ENCODE measurements at regions not wholly inside any gene's neighbourhood (a gene's known extent, or its start where the extent isn't known, plus 50 kb on each side); places are given as distances from the start of the nearest gene placed in this dataset.

DNA sequence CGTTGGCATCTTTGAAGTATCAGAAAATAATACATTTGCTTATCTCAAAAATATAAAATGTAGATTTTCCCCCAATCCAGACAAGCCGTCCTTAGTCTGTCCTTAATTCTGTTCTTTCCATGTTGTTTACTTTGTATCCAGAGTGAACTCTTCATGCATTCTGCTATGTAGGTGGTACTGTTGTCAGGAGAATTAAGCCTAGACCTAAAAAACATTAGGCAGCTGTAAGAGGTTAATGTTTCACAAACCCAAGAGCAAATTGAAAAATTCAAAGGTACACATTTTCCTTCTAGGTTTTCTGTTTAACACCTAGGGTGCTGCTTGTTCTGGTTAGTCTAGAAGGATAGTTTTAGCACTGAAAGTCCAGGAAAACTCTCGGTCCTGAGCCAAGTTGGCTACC is 426.4 kb downstream of the QKI start:
- DNase-seq (ENCODE audit: missing footprints) (no peak), ATAC-seq (no peak)
- intact Hi-C loops (cut with DNase I): no loop called here

DNA sequence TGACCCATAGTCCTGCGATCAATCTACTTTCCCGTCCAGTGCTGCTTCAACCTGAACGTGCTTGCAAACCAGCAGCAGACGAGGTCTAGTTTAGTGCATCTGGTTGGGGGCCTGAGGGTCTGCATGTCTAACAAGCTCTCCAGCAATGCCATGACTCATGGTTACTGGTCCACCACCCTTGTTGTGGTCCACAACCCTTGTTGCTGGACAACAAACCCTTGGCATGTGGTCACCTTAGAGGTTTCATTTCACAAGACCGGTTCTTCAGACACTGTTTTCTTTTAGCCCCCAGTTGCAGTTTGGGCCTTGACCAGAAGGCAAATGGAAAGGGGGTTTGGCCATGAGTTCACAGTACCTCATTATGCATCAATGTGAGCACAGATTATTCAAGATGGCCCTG is 424.8 kb downstream of the QKI start:
- intact Hi-C loops (cut with DNase I): loop anchor here (5.0 kb wide), 1 partner anchor 268 kb away; no protein-coding TSS in a partner anchor
- ATAC-seq (no peak), DNase-seq (ENCODE audit: missing footprints) (no peak)

DNA sequence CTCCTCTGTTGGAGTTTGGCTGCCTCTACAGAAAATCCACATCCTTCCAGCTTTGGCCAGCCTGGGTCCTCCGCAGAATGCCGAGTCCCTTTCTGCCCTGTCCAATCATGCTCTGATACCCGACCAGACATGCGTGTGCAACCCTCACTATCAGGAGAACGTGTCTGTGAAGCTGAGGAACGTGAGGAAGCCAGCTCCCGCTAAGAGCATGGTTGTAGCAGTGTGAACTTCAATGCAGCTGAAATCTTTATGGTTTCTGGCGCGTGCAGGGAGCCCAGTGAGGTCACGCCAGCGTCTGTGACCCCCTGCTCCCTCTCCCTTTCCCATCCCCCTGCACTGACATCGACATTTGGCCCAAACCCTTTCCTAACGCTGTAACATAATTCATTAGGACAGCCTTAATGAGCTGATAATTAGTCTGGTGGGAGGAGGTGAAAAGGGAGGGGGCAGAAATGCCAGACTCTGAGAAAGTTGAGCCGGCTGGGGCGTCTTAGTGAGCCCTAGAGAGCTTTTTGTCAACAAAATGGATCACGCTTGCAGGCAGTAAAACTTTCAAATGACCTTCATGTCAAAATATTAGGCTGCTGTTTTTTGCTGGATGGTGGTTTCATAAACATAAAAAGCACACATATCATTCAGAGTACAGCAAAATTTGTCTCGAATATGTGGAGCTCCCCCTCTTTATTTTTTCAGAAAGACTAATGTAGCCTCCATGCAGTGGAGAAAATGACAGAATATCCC is 423.3 kb downstream of the QKI start:
- DNase-seq (ENCODE audit: missing footprints): no peak

DNA sequence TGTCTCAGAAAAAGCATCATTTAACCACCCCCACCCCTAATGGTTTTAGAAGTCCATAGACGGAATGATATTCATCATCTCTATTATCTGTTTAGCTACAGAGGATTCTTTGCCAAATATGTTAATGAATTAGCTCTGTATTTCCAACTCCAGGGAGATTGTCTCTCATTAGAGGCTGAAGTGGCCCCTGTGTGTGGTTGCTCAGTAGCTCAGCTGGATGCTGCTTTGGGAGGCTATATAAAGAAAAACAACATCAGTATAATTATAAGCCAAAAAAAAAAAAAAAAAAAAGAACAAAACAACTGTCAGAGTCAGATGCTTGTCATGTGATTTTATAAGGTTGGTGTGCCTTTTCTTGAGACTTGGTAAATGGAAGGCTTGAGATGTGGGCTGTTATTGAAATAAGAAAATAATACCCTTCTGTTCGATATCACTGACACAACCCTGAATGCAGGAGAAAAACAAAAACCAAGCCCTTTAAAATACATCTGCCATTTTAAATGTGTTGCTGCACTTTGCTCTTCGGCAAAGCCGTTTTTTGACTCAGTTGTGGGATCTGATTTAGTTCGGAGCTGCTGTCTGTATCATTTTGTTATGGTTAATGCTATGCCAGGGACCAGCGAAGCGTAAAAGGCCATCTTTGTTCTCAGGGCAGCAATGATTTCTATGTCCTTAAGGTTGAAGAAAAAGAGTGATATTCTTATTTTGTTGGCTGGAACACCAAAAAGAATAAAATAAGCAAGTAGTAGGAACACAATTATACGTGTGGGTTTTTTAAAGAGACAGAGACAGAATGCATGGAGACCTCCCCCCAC is 422.6 kb downstream of the QKI start:
- ATAC-seq (no peak), DNase-seq (ENCODE audit: missing footprints) (no peak)
- intact Hi-C loops (cut with DNase I): loop anchor here (5.0 kb wide), 1 partner anchor 270 kb away; no protein-coding TSS in a partner anchor

More for the DNA sequence above, 423.3 kb downstream of the QKI start:
- peak; percentile 69 for ATAC-seq
- intact Hi-C loops (cut with DNase I): loop anchor here (5.0 kb wide), 1 partner anchor 269 kb away; no protein-coding TSS in a partner anchor

DNA sequence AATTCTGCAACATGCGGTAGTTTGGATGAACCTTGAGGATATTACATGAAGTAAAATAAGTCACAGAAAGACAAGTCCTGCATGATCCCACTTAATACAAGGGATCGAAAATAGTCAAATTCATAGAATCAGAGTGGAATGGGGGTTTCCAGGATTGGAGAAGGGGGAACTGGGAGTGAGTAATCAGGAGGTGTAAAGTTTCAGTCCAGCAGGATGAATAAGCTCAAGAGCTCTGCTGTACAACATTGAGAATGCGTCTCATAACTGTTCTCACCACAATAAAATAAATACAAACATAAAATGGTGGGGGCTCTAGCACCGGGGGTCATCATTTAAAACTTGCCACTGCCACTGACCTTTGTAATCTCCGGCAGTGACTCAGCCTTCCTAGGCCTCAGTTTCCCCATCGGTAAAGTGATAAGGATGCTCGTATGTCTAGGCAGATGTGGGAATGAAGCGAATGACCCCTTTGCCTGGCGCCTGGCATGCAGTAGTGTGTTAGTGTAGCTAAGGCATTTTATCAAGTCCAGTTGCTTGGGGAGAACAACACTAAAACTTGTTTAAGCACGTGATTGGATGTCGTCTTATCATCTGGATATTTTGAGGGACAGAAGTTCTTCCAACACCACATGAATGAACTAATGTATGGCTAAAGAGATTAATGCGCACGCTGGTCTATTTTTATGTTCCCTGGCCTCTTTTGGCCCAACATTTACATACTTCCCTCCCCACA is 421.1 kb downstream of the QKI start:
- no peak for DNase-seq (ENCODE audit: missing footprints)
- intact Hi-C loops (cut with DNase I): loop anchor here (5.0 kb wide), 1 partner anchor 272 kb away; no protein-coding TSS in a partner anchor
- ATAC-seq: peak; percentile 37

DNA sequence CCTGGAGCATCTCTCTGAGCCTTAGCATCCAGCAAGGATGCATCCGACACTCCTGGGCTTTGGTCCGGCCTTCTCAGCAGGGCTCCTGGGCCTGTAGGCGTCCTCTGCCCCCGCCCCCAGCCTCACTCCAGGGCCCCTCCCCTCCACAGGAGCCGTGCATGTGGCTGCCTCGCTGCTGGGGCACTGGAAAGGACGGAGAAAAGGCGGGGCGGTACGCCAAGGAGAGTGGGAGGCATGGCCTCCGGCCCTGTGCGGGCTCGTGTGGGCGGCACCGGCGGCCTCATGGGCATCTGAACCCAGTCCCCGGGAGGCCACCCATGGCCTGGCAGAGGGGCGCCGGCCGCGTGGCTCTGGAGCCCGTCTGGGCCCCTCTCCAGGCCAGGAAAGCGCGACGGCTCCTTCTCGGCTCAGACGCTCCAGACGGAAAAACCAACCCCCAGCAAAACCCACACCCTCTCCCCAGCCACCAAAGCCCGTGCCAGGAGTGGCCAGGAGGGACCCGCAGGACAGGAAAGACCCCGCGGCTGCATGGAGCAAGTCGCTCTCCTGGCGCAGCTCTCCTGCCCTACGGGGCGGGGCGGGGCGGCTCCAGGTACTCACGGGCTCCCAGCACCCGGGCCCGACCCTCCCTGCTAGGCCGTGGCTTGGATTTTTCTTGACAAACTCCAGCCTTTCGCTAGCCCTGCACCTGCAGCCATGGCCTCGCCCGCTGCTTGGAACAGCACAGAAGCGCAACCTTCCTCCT is 419.9 kb downstream of the QKI start:
- DNase-seq (ENCODE audit: missing footprints): no peak

DNA sequence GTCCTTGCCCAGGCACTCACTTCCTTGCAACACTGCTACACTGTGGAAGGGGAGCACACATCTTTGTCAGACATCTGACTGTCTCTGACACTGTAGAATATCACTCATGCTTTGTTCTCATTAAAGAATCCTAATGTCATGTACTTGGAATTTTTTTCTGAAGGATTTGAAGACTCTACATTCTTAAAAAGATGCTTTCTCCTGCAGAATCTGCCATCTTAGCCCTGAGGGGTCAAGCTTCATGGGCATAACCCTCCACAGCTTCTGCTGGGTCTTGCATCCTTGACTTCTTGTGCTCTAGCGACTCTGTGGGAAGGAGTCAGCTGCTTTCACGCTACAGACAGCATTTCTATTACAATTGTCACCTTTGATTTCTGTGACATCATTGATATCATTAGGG is 417.2 kb downstream of the QKI start:
- ATAC-seq: no peak
- intact Hi-C loops (cut with DNase I): no loop called here
- DNase-seq (ENCODE audit: missing footprints): no peak

More for the DNA sequence above, 419.9 kb downstream of the QKI start:
- intact Hi-C loops (cut with DNase I): no loop called here
- ATAC-seq: no peak

DNA sequence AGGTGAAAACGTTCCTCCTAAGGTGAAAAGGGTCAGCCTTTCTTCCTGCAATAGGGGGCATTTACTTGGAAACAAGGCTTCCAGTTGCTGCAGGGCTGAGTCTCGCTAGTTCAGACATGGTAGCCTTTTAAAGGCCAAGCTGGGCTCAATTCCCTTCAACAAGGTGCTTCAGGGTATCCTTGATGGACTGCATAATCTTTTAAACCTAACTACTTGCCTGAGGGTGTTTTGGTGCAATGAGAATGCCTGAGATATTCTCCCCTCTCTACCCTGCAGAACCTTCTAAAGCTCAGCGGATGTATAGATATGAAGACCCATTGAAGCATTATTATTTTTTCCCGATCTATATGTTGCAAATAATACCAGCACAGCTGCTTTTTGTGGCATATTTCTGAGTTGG is 416.1 kb downstream of the QKI start:
- ATAC-seq (no peak), DNase-seq (ENCODE audit: missing footprints) (no peak)
- intact Hi-C loops (cut with DNase I): no loop called here

DNA sequence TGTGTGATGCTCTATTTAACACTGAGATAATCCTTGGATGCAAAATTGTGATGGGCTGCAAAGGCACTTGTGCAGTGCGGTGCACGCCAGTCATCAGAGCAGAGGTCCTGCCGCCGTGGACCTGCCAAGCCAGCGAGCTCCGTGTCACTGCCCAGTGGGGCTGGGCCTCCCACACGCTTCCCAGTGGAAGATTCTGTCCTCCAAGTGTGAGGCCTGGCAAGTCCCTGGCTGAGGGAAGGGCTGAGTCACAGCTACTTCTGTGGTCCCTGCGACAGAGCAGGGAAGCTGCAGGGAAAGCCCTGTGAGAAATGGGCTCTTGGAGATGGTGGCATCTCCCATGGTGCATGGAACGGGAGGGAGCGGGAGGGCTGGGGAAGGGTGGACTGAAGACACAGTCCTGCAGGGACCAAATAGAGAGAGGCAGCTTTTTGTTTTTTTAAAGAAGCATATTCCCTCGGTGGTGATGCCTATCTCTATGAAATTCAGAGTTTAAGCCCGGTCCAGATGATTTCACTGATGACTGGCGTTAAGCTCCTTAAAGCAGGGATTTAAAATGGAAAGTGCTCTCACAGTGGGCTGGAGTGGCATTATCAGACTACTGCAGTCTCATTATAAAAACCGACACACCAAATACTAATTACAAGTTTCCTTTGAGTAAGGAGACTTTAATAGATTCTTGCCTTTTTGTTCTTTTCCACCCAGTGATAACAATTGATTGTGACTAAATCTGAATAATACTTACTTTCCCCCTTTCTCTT is 413.7 kb downstream of the QKI start:
- peak; percentile 77 for DNase-seq (ENCODE audit: missing footprints)
- intact Hi-C loops (cut with DNase I): no loop called here
- peak; percentile 76 for ATAC-seq

DNA sequence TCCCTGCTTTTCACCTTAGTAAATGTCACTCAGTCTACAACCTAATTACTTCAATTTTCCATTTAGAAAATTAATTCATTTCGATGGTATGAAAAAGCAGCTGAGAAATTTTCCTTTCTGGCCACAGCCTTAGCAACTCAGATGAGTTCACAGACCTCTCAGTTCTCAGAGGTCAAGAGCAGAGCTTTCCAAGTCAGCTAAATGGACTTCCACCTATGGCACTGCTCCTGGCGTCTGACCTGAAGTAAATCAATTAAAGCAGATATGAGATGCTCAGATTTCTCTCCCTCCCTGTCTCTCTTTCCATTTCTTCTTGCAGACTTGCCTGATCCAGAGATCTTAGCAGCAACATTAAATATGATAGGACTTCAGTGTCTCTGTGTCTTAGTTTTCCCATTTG is 412.6 kb downstream of the QKI start:
- intact Hi-C loops (cut with DNase I): no loop called here
- DNase-seq (ENCODE audit: missing footprints) (no peak), ATAC-seq (no peak)

DNA sequence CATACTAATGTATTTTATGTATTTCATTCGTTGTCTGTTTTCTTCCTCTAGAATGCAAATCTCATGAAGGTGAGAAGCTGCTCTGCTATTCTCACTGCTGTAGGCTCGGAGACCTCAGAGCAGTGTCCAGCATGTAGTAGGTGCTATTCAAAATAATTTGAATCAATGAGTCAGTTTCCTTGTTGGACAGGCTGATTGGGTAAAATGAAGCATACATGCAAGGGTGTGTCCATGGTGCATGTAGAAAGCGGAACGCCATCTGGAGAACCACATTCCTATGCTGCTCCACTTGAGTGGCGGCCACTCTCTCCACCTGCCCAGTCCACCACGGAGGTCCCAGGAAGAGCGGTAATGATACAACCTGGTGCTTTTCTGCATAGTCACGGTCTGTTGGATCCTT is 412.1 kb downstream of the QKI start:
- intact Hi-C loops (cut with DNase I): no loop called here
- ATAC-seq (no peak), DNase-seq (ENCODE audit: missing footprints) (no peak)

DNA sequence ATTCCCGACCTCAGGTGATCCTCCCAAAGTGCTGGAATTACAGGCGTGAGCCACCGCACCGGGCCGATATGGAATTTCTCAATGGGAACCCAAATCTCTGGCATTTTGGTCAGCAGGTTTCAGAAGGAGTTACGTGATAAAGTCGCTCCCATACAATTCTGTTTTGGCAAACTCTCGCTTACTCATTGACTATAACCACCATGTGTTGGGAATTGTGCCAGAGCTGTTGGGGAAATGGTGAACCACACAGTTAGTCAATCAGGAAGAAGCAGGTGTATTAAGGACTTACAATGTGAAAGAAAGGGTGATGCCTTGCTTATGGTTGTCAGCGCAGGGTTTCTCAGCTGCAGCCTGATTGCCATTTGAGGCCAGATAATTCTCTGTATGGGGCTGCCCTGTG is 410.5 kb downstream of the QKI start:
- intact Hi-C loops (cut with DNase I): no loop called here
- ATAC-seq: no peak
- DNase-seq (ENCODE audit: missing footprints): no peak

DNA sequence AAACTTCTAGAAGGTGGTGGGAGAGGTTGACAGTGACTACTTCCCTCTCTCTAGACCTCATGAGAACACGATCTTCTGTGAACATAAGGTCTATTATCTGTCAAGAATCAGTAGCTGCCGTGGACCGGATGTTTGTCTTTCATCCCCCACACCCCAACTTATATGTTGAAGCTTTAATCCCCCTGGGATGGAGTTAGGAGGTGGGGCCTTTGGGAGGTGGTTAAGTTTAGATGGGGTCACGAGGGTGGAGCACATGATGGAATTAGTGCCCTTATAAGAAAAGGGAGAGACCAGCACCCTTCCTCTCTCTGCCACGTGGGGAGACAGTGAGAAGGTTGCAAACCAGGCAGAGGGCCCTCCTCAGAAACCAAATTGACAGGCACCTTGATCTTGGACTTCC is 409.1 kb downstream of the QKI start:
- intact Hi-C loops (cut with DNase I): no loop called here
- ATAC-seq: no peak

DNA sequence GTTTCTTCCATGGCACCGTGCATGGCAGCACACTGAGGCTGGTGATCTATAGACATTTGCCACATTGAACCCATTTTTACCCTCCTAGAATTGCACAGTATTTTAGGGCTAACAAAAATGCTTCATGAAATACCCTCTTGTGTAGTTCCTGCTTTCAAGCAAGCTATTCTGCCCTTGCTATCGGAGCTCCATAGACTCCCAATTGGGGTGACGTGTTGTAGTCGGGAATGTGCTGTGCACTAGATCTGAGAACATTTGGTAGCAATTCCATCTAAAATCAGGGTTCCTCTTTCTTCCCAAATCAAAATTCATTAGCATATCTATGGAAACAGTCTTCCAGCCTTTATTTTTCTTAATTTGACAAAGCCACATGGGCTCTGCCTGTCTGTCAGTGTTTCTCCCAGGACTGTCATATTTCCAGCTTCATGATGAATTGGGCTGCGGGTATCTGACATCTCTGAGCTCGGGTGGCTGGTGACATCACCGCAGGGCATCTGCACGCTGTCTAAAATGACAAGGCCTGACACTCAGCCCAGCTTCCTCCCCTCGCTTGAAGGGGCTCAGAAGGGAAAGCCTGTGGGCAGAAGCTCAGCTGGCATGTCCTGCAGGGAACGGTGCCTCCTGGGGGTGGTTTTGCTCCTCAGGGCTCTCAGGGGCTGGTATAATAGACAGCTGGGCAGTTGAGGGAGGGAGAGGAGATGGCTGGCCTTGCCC is 406.4 kb downstream of the QKI start:
- DNase-seq (ENCODE audit: missing footprints) (no peak), ATAC-seq (peak; percentile 77)
- intact Hi-C loops (cut with DNase I): no loop called here

More for the DNA sequence above, 409.1 kb downstream of the QKI start:
- no peak for DNase-seq (ENCODE audit: missing footprints)

DNA sequence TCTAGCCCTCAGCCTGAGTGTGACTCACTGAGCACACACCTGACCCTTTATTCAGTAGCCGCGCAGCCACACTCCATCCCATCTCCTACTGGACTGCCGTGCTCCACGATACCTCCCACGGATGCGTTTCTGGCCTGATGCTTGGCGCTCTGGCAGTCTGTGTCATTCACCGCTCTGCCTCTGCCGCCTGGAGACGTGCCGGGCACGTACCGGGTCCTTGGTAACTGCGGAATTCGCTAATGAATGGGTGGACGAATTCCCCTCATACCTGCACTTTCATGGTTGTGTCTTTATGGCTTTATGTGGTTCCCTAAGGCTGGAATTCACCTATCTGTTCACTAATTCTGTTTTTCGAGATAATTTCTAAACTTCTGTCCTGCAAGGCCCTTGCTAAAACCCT is 405.7 kb downstream of the QKI start:
- DNase-seq (ENCODE audit: missing footprints): no peak
- intact Hi-C loops (cut with DNase I): no loop called here
- no peak for ATAC-seq

DNA sequence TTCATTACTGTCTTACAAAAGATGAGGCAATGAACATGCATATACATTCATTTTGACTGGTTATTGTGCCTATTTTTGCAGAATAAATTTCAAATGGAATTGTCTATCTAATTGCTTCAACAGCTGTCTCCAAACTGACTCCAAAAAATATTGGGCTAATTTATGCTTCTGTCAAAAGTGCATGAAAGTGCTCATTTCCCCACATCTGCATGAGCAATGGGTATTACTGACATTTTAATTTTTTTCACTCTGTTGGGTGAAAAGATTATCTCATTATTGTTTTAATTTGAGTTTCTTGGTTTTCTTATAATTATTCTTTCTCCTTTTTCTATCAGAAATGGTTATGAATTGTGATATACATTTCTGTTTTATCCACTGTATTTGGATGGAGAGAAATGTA is 404.2 kb downstream of the QKI start:
- ATAC-seq (no peak), DNase-seq (ENCODE audit: missing footprints) (no peak)
- intact Hi-C loops (cut with DNase I): no loop called here

DNA sequence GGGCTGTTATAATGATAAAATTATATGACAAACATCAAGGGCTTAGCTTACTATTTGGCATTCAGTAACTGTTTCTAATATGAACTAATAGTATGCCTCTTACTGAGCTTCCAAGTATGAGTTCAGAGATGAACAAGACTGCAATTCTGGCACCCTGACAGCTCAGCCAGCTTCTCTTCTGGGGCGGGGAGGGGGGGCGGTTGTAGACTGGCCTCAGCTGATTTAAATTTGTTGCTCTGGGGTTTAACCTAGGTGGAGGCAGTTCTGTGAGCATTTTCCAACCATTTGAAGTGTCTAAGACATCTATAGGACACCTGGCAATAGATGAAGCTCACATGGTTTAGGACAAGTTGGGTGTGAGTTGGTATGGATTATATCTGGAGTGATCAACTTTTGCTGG is 401.9 kb downstream of the QKI start:
- intact Hi-C loops (cut with DNase I): no loop called here
- DNase-seq (ENCODE audit: missing footprints) (no peak), ATAC-seq (no peak)

DNA sequence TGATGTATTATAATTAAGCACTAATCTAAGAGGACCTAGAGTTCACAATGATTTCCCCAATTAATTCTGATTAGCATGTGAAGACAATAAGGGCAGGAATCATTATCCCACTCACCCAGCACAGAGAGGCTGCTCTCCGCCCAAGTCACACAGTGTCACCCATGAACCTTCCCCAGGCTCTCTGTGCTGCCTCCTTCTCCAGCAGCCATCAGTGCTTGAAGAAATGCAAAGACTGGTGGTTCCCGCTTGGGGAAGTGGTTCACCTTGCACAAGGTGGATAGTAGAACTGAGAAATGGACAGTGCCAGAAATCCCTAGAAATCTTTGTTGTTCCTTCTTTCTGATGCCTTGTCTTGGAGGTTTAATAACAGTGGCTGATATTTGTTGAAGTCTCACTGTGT is 401.3 kb downstream of the QKI start:
- intact Hi-C loops (cut with DNase I): no loop called here
- DNase-seq (ENCODE audit: missing footprints): no peak
- ATAC-seq: no peak
